Testis (tissue), 2 donors: ENCODE measurements at regions not wholly inside any gene's neighbourhood (a gene's known extent, or its start where the extent isn't known, plus 50 kb on each side); places are given as distances from the start of the nearest gene placed in this dataset.

Experiments
- DNase-seq: peaks from one replicate; pipeline ENCODE4 v3.0.0-alpha.2; 2019
- H3K27ac ChIP-seq, 2 donors: fragments of 200-600 bp; sonication (generic); one replicate each; pipeline ENCODE4 v1.5.1; 2019
- H3K27me3 ChIP-seq: fragments of 200-600 bp; sonication (generic); one replicate; pipeline ENCODE4 v1.5.1; 2019
- H3K36me3 ChIP-seq: fragments of 200-600 bp; sonication (generic); one replicate; pipeline ENCODE4 v1.5.1; 2017; ENCODE audit warnings: low read depth; ENCODE audit errors: missing control alignments
- H3K4me1 ChIP-seq: fragments of 200-600 bp; sonication (generic); one replicate; pipeline ENCODE4 v1.5.1; 2019
- H3K4me3 ChIP-seq, 2 donors: fragments of 200-600 bp; sonication (generic); one replicate each; pipeline ENCODE4 v1.5.1; 2017 to 2019
- H3K9me3 ChIP-seq: fragments of 200-600 bp; sonication (generic); one replicate; pipeline ENCODE4 v1.5.1; 2017
- POLR2A ChIP-seq: fragments of 450-650 bp; IDR thresholded peaks from one replicate; pipeline ENCODE4 v1.6.1; 2017; ENCODE audit warnings: antibody characterized with exemption, mild to moderate bottlenecking, moderate library complexity
- WGBS, 2 donors: methylation state at CpG; one replicate each; pipeline ENCODE4 v1.1.5; 2018; 5-methylcytosine and 5-hydroxymethylcytosine counted together
- intact Hi-C: fragments of 100-400 bp; cut with DNase I; formaldehyde crosslinking; loops from one replicate; pipeline ENCODE4 v1.15.1; 2023; ENCODE audit warnings: low total_unique reads
- TF ChIP-seq, protein P1 (sequence below), 3 experiments: fragments of 450-650 bp in 2 of 3; fragments of 200-600 bp in 1 of 3; sonication (generic) in 1 of 3; IDR thresholded peaks; one replicate each; pipeline ENCODE4 v1.5.1; 2016 to 2019; ENCODE audit warnings: antibody characterized with exemption in 3 of 3, mild to moderate bottlenecking in 2 of 3, moderate library complexity in 1 of 3

DNA sequence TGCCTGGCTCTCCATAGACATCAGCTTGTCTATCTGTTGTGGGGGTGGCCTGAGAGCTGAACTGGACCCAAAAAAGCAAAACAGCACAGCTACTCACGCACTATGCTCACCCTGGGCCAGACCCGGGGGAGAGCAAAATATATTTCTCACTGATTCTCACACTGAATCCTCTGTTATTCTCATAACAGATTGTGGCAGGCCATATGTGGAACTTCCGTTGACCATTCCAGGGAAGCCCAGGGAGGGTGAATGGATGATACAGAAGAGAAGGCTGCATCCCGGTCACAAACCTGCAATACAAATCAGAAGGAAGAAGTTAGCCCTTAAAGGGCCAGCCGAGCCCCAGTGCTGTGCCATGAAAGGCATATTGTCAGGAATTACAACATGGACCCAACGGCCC, 362.5 kb downstream of the ZNF536 start:
- H3K27ac ChIP-seq = no peak overlapping the region
- H3K4me1 ChIP-seq = no peaks in the 10 kb centered on the region
- TF ChIP-seq POLR2A = no peak
- TF ChIP-seq, protein P1, sequence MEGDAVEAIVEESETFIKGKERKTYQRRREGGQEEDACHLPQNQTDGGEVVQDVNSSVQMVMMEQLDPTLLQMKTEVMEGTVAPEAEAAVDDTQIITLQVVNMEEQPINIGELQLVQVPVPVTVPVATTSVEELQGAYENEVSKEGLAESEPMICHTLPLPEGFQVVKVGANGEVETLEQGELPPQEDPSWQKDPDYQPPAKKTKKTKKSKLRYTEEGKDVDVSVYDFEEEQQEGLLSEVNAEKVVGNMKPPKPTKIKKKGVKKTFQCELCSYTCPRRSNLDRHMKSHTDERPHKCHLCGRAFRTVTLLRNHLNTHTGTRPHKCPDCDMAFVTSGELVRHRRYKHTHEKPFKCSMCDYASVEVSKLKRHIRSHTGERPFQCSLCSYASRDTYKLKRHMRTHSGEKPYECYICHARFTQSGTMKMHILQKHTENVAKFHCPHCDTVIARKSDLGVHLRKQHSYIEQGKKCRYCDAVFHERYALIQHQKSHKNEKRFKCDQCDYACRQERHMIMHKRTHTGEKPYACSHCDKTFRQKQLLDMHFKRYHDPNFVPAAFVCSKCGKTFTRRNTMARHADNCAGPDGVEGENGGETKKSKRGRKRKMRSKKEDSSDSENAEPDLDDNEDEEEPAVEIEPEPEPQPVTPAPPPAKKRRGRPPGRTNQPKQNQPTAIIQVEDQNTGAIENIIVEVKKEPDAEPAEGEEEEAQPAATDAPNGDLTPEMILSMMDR (IDR thresholded peaks at IDR 0.05) = no peak
- no peak for DNase-seq
- no peaks in the 10 kb centered on the region for H3K36me3 ChIP-seq
- H3K27me3 ChIP-seq = no peaks in the 10 kb centered on the region
- no peak overlapping the region for H3K4me3 ChIP-seq
- H3K9me3 ChIP-seq = no peaks in the 10 kb centered on the region
- WGBS, 2 donors = 47 to 62% methylated on average over 6 of the region's 6 CpGs
- intact Hi-C loops = no loop called here

DNA sequence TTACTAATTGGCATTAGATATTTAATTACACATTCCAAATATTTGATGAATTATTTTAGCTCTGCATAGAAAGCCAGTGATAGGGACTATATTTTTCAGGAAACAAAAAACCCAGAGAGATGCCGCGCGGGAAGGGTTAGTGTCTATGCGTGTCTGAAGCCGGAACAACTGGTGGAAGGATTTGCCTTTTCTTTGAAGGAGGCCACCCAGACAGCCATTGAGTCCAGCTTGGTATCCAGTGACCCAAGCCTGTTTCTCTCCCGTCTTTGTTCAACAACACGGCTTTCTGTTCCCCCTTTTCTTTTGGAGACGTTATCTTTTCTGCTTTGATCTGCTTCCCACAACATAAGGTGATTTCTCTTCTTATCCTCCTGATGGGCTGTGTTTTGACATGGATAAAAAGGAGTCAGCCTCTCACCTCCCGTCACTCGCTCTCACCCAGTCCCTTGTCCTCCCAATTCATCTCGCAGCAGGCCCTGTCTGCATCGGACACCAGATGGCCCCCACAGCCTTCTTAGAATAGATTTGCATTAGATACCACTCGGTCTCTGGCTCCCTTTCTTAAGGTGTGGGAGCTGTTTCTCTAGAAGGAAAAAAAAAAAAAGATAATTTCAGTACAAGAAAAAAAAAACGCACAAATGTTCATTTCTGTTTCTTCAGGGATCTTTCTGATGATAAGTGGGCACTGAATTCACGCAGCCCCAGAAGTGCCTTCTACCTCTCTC, 361.8 kb downstream of the ZNF536 start:
- Histone ChIP-seq H3K4me3 (no peak overlapping the region), H3K27me3 (no peaks in the 10 kb centered on the region), H3K27ac (no peak overlapping the region), H3K9me3 (no peaks in the 10 kb centered on the region), H3K36me3 (no peaks in the 10 kb centered on the region), H3K4me1 (no peaks in the 10 kb centered on the region)
- TF ChIP-seq, protein P1 (IDR thresholded peaks at IDR 0.05) = no peak
- WGBS, 2 donors = 73 to 74% methylated on average over 15 of the region's 15 CpGs
- no peak for DNase-seq
- intact Hi-C loops = no loop called here

DNA sequence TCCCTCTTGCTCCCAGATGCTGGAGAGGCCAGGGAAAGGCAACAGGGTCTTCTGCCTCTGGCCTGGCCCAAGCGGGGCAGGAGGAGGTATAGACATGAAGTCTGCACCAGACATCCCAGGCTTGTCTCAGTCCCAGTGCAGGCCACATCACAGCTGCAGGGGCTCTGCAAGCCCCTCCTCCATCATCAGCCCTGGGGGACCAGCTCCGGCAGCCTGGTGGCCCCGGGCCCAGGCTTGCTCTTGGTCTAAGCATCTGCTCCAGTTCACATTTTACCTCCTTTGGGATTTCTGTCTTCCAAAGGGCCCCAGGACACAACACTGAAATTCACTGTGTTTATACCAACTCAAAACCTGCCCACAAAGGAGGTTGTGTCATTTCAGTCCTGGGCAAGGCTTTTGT, 359.4 kb downstream of the ZNF536 start:
- Histone ChIP-seq H3K4me3 (no peak overlapping the region), H3K27ac (no peak overlapping the region), H3K27me3 (no peaks in the 10 kb centered on the region), H3K4me1 (no peaks in the 10 kb centered on the region), H3K36me3 (no peaks in the 10 kb centered on the region), H3K9me3 (no peaks in the 10 kb centered on the region)
- intact Hi-C loops = no loop called here
- no peak for DNase-seq
- 69 to 85% methylated on average over 3 of the region's 3 CpGs for WGBS, 2 donors
- no peak for TF ChIP-seq POLR2A
- TF ChIP-seq, protein P1 (IDR thresholded peaks at IDR 0.05) = no peak

DNA sequence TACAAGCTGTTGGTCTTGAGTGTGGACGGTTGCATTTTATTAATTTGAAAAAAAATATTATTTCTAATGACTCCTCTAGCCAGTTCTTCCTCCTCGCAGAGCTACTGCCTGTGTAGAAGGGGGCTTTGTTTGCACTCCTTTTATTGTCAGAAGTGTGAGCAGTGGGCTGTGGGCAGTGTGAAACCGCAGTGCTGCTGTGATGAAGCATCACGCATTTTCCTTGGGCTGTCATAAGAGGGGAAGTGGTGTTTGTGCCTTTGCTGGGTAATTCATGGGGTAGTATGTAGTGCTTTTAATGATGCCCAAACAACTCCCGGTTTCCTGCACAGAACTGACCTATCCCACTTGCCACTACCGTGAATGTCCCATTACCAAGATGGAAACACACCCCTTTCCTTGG, 357.3 kb downstream of the ZNF536 start:
- no peak overlapping the region for H3K27ac ChIP-seq
- H3K27me3 ChIP-seq = no peaks in the 10 kb centered on the region
- H3K4me1 ChIP-seq = no peaks in the 10 kb centered on the region
- no peak for TF ChIP-seq POLR2A
- DNase-seq = no peak
- intact Hi-C loops = no loop called here
- 82 to 84% methylated on average over 6 of the region's 6 CpGs for WGBS, 2 donors
- no peaks in the 10 kb centered on the region for H3K9me3 ChIP-seq
- no peak overlapping the region for H3K4me3 ChIP-seq
- H3K36me3 ChIP-seq = no peaks in the 10 kb centered on the region

DNA sequence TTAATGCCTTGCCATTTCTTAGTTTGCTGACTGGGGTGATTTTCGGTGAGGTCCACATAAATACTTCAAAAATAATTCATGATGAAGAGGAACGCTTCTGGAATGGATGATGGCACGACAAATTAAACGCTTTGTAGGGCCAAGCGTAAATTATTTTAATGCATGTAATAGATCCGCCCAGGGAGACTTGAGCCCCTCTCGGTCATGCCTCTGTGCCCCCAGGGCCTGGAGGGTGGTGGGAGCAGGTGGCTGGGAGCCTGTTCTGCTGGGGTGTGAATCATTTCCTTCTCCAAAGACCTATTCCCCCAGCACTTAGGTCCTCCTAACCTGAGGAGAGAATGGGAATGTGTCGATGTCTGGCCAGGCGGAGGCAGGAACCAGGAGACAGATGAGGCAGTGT, 350.6 kb downstream of the ZNF536 start:
- DNase-seq = no peak
- no peaks in the 10 kb centered on the region for H3K9me3 ChIP-seq
- H3K4me1 ChIP-seq = no peaks in the 10 kb centered on the region
- no peak overlapping the region for H3K4me3 ChIP-seq
- no peaks in the 10 kb centered on the region for H3K27me3 ChIP-seq
- no peaks in the 10 kb centered on the region for H3K36me3 ChIP-seq
- 71 to 89% methylated on average over 9 of the region's 9 CpGs for WGBS, 2 donors
- TF ChIP-seq POLR2A = no peak
- TF ChIP-seq, protein P1 (IDR thresholded peaks at IDR 0.05) = no peak
- H3K27ac ChIP-seq = no peak overlapping the region
- intact Hi-C loops = no loop called here
